GM08714 (cell line): ENCODE measurements at regions not wholly inside any gene's neighbourhood (a gene's known extent, or its start where the extent isn't known, plus 50 kb on each side); places are given as distances from the start of the nearest gene placed in this dataset.

Experiments used
- H3K4me3 ChIP-seq: fragments of 200-500 bp; sonication (Bioruptor generic); 2 replicates; pipeline ENCODE4 v1.5.1; 2014; ENCODE audit warnings: mild to moderate bottlenecking, low read length, inconsistent platforms
- ZNF274 ChIP-seq: IDR thresholded peaks from 2 replicates; pipeline ENCODE4 v1.6.1; 2012; ENCODE audit warnings: mild to moderate bottlenecking, low read depth, low read length

- no peak overlapping the region for H3K4me3 ChIP-seq
- no peak for TF ChIP-seq ZNF274
Observed at GRCh38 chr4:53788621-53789020, 197.3 kb upstream of the LNX1 start.

- no peak for TF ChIP-seq ZNF274
- H3K4me3 ChIP-seq: no peak overlapping the region
Observed at GRCh38 chr4:53788011-53788410, 196.7 kb upstream of the LNX1 start.

GRCh38 chr4:53786632-53787031 lies 195.3 kb upstream of the LNX1 start:
- no peak overlapping the region for H3K4me3 ChIP-seq
- TF ChIP-seq ZNF274: no peak

GRCh38 chr4:53785996-53786395 lies 194.7 kb upstream of the LNX1 start:
- no peak for TF ChIP-seq ZNF274

GRCh38 chr4:53784112-53784511 lies 192.8 kb upstream of the LNX1 start:
- TF ChIP-seq ZNF274: no peak
- H3K4me3 ChIP-seq: no peak overlapping the region

More at GRCh38 chr4:53785996-53786395, 194.7 kb upstream of the LNX1 start:
- no peak overlapping the region for H3K4me3 ChIP-seq

GRCh38 chr4:53783208-53783859 lies 192.0 kb upstream of the LNX1 start:
- no peak overlapping the region for H3K4me3 ChIP-seq
- TF ChIP-seq ZNF274: no peak

GRCh38 chr4:53782458-53782845 lies 191.2 kb upstream of the LNX1 start:
- H3K4me3 ChIP-seq: no peak overlapping the region
- no peak for TF ChIP-seq ZNF274

GRCh38 chr4:53781629-53782457 lies 190.6 kb upstream of the LNX1 start:
- TF ChIP-seq ZNF274: no peak
- H3K4me3 ChIP-seq: no peak overlapping the region

- TF ChIP-seq ZNF274: no peak
- H3K4me3 ChIP-seq: no peak overlapping the region
Observed at GRCh38 chr4:53780736-53781400, 189.6 kb upstream of the LNX1 start.

GRCh38 chr4:53779025-53779424 lies 187.7 kb upstream of the LNX1 start:
- no peak overlapping the region for H3K4me3 ChIP-seq
- no peak for TF ChIP-seq ZNF274

GRCh38 chr4:53778155-53778554 lies 186.9 kb upstream of the LNX1 start:
- no peak overlapping the region for H3K4me3 ChIP-seq
- TF ChIP-seq ZNF274: no peak

GRCh38 chr4:53777244-53777984 lies 186.1 kb upstream of the LNX1 start:
- TF ChIP-seq ZNF274: no peak
- no peak overlapping the region for H3K4me3 ChIP-seq

- no peak for TF ChIP-seq ZNF274
- no peak overlapping the region for H3K4me3 ChIP-seq
Observed at GRCh38 chr4:53776141-53776540, 184.9 kb upstream of the LNX1 start.

- no peak for TF ChIP-seq ZNF274
- no peak overlapping the region for H3K4me3 ChIP-seq
Observed at GRCh38 chr4:53775381-53775780, 184.1 kb upstream of the LNX1 start.
